ENCODE measurements at regions not wholly inside any gene's neighbourhood (a gene's known extent, or its start where the extent isn't known, plus 50 kb on each side); places are given as distances from the start of the nearest gene placed in this dataset.

DNA sequence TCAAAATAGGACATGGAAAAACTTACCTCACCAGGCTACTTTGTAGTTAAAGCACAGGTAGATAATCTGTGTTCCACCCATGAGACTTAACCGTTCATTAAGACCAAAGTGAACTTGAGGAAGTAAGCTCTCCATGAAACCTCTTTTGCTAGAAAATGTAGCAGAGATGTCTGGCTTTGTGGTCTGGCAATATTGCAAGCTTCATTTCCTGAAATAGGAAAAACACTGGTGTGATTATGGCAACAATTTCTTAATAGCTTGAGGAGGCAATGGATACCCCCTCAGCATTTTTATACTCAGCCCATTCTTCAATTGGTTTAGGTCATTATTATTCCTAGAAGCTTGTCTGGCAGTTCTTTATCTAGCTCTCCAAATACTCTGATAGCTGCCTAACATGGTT is 957.3 kb downstream of the IGSF11 start:
- TF ChIP-seq, protein P1, sequence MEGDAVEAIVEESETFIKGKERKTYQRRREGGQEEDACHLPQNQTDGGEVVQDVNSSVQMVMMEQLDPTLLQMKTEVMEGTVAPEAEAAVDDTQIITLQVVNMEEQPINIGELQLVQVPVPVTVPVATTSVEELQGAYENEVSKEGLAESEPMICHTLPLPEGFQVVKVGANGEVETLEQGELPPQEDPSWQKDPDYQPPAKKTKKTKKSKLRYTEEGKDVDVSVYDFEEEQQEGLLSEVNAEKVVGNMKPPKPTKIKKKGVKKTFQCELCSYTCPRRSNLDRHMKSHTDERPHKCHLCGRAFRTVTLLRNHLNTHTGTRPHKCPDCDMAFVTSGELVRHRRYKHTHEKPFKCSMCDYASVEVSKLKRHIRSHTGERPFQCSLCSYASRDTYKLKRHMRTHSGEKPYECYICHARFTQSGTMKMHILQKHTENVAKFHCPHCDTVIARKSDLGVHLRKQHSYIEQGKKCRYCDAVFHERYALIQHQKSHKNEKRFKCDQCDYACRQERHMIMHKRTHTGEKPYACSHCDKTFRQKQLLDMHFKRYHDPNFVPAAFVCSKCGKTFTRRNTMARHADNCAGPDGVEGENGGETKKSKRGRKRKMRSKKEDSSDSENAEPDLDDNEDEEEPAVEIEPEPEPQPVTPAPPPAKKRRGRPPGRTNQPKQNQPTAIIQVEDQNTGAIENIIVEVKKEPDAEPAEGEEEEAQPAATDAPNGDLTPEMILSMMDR (IDR thresholded peaks at IDR 0.05; ENCODE audit: low read depth, low read length) = no peak
- H3K4me3 ChIP-seq (ENCODE audit: low read depth, low read length) = no peak overlapping the region

DNA sequence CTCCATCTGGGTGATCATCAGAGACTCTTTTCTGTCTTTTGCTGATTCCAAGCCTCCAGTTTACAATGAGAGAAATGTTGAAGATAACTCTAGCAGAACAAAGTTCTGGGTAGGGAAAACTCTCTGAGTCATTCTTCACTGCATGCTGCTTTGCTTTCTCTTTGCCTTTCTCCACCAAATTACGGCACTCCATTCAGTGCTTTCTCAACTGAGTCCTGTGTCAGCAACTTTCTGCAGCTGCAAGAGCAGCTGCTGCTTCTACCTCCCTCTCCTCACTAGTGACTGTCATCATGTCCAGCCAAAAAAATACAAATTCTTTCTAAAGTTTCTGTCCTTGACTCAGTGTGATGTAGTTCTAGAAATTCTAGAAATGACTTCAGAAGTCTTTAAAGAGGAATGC is 953.8 kb downstream of the IGSF11 start:
- no peak overlapping the region for H3K4me3 ChIP-seq (ENCODE audit: low read depth, low read length)
- TF ChIP-seq, protein P1 (IDR thresholded peaks at IDR 0.05; ENCODE audit: low read depth, low read length) = no peak

DNA sequence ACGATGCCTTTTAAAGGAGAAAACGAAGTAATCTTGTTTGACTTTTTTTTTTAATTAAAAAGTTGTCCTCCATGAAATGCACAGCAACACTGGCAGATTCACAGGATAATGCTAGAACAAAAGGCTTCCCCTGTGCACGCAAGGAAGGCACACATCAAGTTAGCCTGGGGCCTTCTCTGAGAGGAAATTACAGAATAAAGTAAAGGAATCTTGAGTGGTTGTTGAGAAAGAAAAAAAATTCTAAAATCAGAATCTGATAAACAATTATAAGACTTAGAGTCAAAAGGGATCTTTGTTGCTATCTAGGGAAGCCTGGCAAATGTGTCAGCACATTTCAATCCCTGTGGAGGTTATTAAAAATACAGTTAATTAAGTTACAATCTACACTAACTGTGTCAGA is 946.0 kb downstream of the IGSF11 start:
- H3K4me3 ChIP-seq (ENCODE audit: low read depth, low read length) = no peak overlapping the region
- TF ChIP-seq, protein P1 (IDR thresholded peaks at IDR 0.05; ENCODE audit: low read depth, low read length) = no peak

DNA sequence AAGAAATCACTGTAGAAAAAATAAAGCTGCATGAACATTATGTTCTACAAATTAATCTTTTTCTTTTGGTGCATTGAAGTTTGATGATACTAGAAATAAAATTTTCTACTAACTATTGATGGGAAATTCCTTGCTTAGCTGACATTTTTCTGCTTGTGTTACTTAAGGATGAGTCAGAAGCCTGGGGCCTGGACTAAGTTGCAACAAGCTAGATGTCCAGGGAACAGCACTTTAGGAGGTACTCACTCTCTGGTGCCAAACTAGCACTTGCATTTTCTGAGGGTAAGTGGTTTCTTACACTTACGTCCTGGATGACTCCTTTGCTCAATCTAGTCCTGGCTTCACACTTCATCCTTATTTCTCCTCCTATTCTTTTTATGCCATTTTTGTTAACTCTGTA is 945.1 kb downstream of the IGSF11 start:
- TF ChIP-seq, protein P1 (IDR thresholded peaks at IDR 0.05; ENCODE audit: low read depth, low read length) = no peak
- H3K4me3 ChIP-seq (ENCODE audit: low read depth, low read length) = no peak overlapping the region

DNA sequence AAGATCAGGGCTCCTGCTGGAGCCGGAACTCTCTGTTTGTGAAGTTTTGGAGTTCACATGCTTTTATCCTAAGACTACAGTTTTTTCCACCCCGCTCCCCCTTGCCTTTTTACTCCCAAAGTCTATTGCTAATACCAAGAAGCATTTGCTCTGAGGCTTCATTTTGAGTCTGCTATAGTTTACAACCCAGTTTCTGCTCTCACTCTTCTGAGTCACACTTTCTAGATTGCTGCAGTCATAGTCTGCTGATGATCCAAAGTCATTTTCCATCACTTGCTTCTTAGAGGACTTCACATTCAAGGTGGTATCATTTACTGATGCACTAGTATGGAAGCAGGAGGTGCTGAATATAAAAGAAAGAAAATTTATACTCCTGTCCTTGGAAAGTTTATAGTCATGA is 937.4 kb downstream of the IGSF11 start:
- H3K4me3 ChIP-seq (ENCODE audit: low read depth, low read length) = no peak overlapping the region
- TF ChIP-seq, protein P1 (IDR thresholded peaks at IDR 0.05; ENCODE audit: low read depth, low read length) = no peak

DNA sequence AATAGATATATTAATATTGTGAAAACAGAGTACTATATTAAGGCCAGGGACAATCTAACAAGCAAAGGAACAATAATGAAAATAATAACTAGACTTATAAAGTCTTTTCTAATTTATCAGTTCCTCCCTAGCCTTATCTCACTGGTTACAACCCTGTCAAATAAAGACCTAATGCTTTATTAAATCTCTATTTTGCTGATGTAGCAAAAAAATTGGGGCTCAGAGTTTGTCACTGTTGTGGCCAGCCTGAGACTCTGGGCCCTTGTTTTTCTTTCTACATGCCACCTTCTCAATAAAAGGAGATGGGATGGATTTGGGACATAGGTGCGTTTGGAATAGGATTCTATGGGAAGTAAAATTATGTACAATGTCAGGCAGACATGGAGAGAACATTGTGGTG is 937.0 kb downstream of the IGSF11 start:
- TF ChIP-seq, protein P1 (IDR thresholded peaks at IDR 0.05; ENCODE audit: low read depth, low read length) = no peak
- no peak overlapping the region for H3K4me3 ChIP-seq (ENCODE audit: low read depth, low read length)

DNA sequence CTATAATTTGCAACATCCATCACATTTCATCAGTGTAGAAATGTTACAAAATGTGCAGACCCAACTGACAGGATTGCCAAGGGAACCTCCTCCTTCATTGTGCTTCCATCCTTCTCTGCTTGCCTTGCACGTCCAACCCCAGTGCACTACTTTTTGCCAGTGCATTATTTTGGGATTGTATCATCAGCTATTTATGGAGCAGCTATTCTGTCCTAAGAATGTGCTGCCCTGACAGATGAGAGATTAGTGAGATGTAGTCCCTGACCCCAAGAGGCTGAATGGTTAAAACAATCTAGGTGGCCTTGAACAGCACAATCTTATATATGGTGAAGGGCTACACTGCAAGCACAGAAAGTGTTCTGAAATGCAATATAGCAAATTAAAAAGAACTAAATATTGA is 935.8 kb downstream of the IGSF11 start:
- TF ChIP-seq, protein P1 (IDR thresholded peaks at IDR 0.05; ENCODE audit: low read depth, low read length) = no peak
- H3K4me3 ChIP-seq (ENCODE audit: low read depth, low read length) = no peak overlapping the region

Measured in WI38 (cell line).